ENCODE measurements at regions not wholly inside any gene's neighbourhood (a gene's known extent, or its start where the extent isn't known, plus 50 kb on each side); places are given as distances from the start of the nearest gene placed in this dataset.
A peak's percentile ranks its signal among the peaks of the same experiment; 100 is the strongest.
"Not testable (repeated sequence)": the region's sequence is repeated elsewhere in the genome, so short reads cannot be mapped to it uniquely, and the experiment has no call there.

- DNase-seq = peak; percentile 78
Observed at GRCh38 chr6:27668442-27669294, 195.8 kb upstream of the ZNF184 start.

GRCh38 chr6:27667657-27668441 is 194.9 kb upstream of the ZNF184 start:
- DNase-seq = no peak

- no peak for DNase-seq
Observed at GRCh38 chr6:27667016-27667656, 194.2 kb upstream of the ZNF184 start.

- peak; percentile 4 for DNase-seq
Observed at GRCh38 chr6:27662769-27663168, 189.9 kb upstream of the ZNF184 start.

- DNase-seq = not testable (repeated sequence)
Observed at GRCh38 chr6:27662212-27662611, 189.3 kb upstream of the ZNF184 start.

GRCh38 chr6:27653143-27653825 is 180.4 kb upstream of the ZNF184 start:
- DNase-seq = not testable (repeated sequence)

GRCh38 chr6:27651371-27651732 is 178.4 kb upstream of the ZNF184 start:
- DNase-seq = peak; percentile 23

GRCh38 chr6:27650620-27651370 is 177.9 kb upstream of the ZNF184 start:
- peak; percentile 48 for DNase-seq

GRCh38 chr6:27644528-27644927 is 171.6 kb upstream of the ZNF184 start:
- DNase-seq = no peak

GRCh38 chr6:27642744-27643456 is 170.0 kb upstream of the ZNF184 start:
- no peak for DNase-seq

- DNase-seq = not testable (repeated sequence)
Observed at GRCh38 chr6:27635886-27636285, 163.0 kb upstream of the ZNF184 start.

GRCh38 chr6:27633221-27633688 is 160.3 kb upstream of the ZNF184 start:
- not testable (repeated sequence) for DNase-seq

GRCh38 chr6:27631609-27631916 is 158.7 kb upstream of the ZNF184 start:
- DNase-seq = no peak

- peak; percentile 70 for DNase-seq
Observed at GRCh38 chr6:27630727-27631608, 158.1 kb upstream of the ZNF184 start.

GRCh38 chr6:27624694-27625262 is 151.9 kb upstream of the ZNF184 start:
- no peak for DNase-seq

- no peak for DNase-seq
Observed at GRCh38 chr6:27623103-27623502, 150.2 kb upstream of the ZNF184 start.

GRCh38 chr6:27619436-27619835 is 146.5 kb upstream of the ZNF184 start:
- no peak for DNase-seq

GRCh38 chr6:27617700-27618689 is 145.1 kb upstream of the ZNF184 start:
- DNase-seq = no peak
